ENCODE measurements at regions not wholly inside any gene's neighbourhood (a gene's known extent, or its start where the extent isn't known, plus 50 kb on each side); places are given as distances from the start of the nearest gene placed in this dataset.
"Not testable (repeated sequence)": the region's sequence is repeated elsewhere in the genome, so short reads cannot be mapped to it uniquely, and the experiment has no call there.

GRCh38 chr4:49578371-49578770, 592.3 kb downstream of the CWH43 start:
- DNase-seq = not testable (repeated sequence)

GRCh38 chr4:49578899-49579298, 592.8 kb downstream of the CWH43 start:
- not testable (repeated sequence) for DNase-seq

DNA sequence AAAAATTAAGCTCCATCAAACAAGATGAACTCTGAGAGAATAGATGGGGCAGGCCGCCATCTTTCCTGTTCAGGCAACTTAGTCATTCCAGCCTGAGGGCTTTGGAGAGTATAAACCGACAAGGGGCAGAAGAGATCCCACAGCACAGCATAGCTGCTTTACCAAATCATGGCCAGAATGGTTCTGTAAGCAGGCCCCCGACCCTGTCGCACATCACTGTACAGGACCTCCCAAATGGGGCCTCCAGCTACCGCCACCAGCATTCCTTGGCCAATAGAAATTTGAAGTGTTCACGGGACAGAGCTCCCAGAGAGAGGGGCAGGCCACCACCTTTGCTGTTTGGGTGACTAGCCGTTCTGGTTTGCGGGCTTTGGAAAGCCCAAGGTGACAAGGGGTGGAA, 594.1 kb downstream of the CWH43 start:
- DNase-seq = not testable (repeated sequence)

- not testable (repeated sequence) for DNase-seq
Observed at GRCh38 chr4:49588401-49588800, 602.3 kb downstream of the CWH43 start.

GRCh38 chr4:49618436-49618835, 632.4 kb downstream of the CWH43 start:
- DNase-seq = not testable (repeated sequence)

DNA sequence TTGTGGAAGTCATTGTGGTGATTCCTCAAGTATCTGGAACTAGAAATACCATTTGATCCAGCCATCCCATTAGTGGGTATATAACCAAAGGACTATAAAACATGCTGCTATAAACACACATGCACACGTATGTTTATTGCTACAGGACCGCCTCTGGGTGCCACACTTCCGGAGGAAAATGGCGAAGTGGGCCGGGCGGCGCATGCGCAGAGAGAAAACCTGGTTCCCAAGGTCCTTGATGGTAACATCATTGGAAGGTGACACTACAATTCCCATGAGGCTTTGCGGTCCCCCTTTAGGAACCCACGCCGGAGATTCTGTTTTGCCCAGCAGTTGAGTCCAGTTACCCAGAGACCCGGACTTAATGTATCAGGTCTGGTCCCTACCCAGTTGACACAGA, 640.4 kb downstream of the CWH43 start:
- not testable (repeated sequence) for DNase-seq
